Esophagus muscularis mucosa (tissue), 3 donors: ENCODE measurements at regions not wholly inside any gene's neighbourhood (a gene's known extent, or its start where the extent isn't known, plus 50 kb on each side); places are given as distances from the start of the nearest gene placed in this dataset.

Experiments used
- CTCF ChIP-seq, 3 experiments: fragments of 200-600 bp in 2 of 3; fragments of 450-650 bp in 1 of 3; sonication (generic) in 2 of 3; IDR thresholded peaks; one replicate each; pipeline ENCODE4 v1.5.1; 2017 to 2019; ENCODE audit warnings: antibody characterized with exemption in 3 of 3, mild to moderate bottlenecking in 2 of 3, moderate library complexity in 1 of 3
- POLR2A ChIP-seq: fragments of 450-650 bp; IDR thresholded peaks from one replicate; pipeline ENCODE4 v1.6.1; 2017; ENCODE audit warnings: antibody characterized with exemption, moderate library complexity, mild to moderate bottlenecking, low read depth
- POLR2AphosphoS5 ChIP-seq, 2 donors: sonication (generic); formaldehyde crosslinking; IDR thresholded peaks; one replicate each; pipeline ENCODE4 v1.6.1; 2017; ENCODE audit warnings: antibody characterized with exemption in 2 of 2

- TF ChIP-seq CTCF (IDR thresholded peaks at IDR 0.05), result no peak
- TF ChIP-seq POLR2AphosphoS5 (IDR thresholded peaks at IDR 0.05), result no peak
- no peak for TF ChIP-seq POLR2A
Observed at GRCh38 chr3:111482574-111482973, 59.4 kb upstream of the CD96 start.
